ENCODE measurements at regions not wholly inside any gene's neighbourhood (a gene's known extent, or its start where the extent isn't known, plus 50 kb on each side); places are given as distances from the start of the nearest gene placed in this dataset.

- H3K27me3 ChIP-seq (ENCODE audit: control insufficient read depth in 2 of 2, insufficient read depth in 2 of 2, low read length in 2 of 2), result no peaks in the 10 kb centered on the region
- no peak overlapping the region for H3K4me3 ChIP-seq (ENCODE audit: low read length in 2 of 2)
- H3K9me3 ChIP-seq (ENCODE audit: control insufficient read depth in 2 of 2, low read length in 2 of 2), result no peaks in the 10 kb centered on the region
- H3K4me1 ChIP-seq (ENCODE audit: control insufficient read depth in 2 of 2, insufficient read depth in 2 of 2, low read length in 2 of 2), result no peaks in the 10 kb centered on the region
- no peak overlapping the region for H3K9ac ChIP-seq (ENCODE audit: low read depth in 1 of 2, low read length in 2 of 2)
- H3K27ac ChIP-seq (ENCODE audit: low read depth in 2 of 2, low read length in 2 of 2), result no peak overlapping the region
- no peaks in the 10 kb centered on the region for H3K36me3 ChIP-seq (ENCODE audit: control insufficient read depth in 2 of 2, insufficient read depth in 2 of 2, low read length in 2 of 2)
These were observed 443.4 kb upstream of the ANKRD30A start for GRCh38 chr10:36681751-36682632.

- Histone ChIP-seq H3K36me3 (ENCODE audit: control insufficient read depth in 2 of 2, insufficient read depth in 2 of 2, low read length in 2 of 2) (no peaks in the 10 kb centered on the region), H3K4me3 (ENCODE audit: low read length in 2 of 2) (no peak overlapping the region), H3K9ac (ENCODE audit: low read depth in 1 of 2, low read length in 2 of 2) (no peak overlapping the region), H3K27me3 (ENCODE audit: control insufficient read depth in 2 of 2, insufficient read depth in 2 of 2, low read length in 2 of 2) (no peaks in the 10 kb centered on the region), H3K27ac (ENCODE audit: low read depth in 2 of 2, low read length in 2 of 2) (no peak overlapping the region), H3K9me3 (ENCODE audit: control insufficient read depth in 2 of 2, low read length in 2 of 2) (no peaks in the 10 kb centered on the region), H3K4me1 (ENCODE audit: control insufficient read depth in 2 of 2, insufficient read depth in 2 of 2, low read length in 2 of 2) (no peaks in the 10 kb centered on the region)
These were observed 445.8 kb upstream of the ANKRD30A start for GRCh38 chr10:36679554-36679953.

- no peaks in the 10 kb centered on the region for H3K4me1 ChIP-seq (ENCODE audit: control insufficient read depth in 2 of 2, insufficient read depth in 2 of 2, low read length in 2 of 2)
- H3K9ac ChIP-seq (ENCODE audit: low read depth in 1 of 2, low read length in 2 of 2), result no peak overlapping the region
- no peaks in the 10 kb centered on the region for H3K9me3 ChIP-seq (ENCODE audit: control insufficient read depth in 2 of 2, low read length in 2 of 2)
- H3K27ac ChIP-seq (ENCODE audit: low read depth in 2 of 2, low read length in 2 of 2), result no peak overlapping the region
- no peaks in the 10 kb centered on the region for H3K36me3 ChIP-seq (ENCODE audit: control insufficient read depth in 2 of 2, insufficient read depth in 2 of 2, low read length in 2 of 2)
- H3K4me3 ChIP-seq (ENCODE audit: low read length in 2 of 2), result no peak overlapping the region
- H3K27me3 ChIP-seq (ENCODE audit: control insufficient read depth in 2 of 2, insufficient read depth in 2 of 2, low read length in 2 of 2), result no peaks in the 10 kb centered on the region
These were observed 448.0 kb upstream of the ANKRD30A start for GRCh38 chr10:36677431-36677768.

- no peaks in the 10 kb centered on the region for H3K36me3 ChIP-seq (ENCODE audit: control insufficient read depth in 2 of 2, insufficient read depth in 2 of 2, low read length in 2 of 2)
- H3K27ac ChIP-seq (ENCODE audit: low read depth in 2 of 2, low read length in 2 of 2), result no peak overlapping the region
- no peaks in the 10 kb centered on the region for H3K4me1 ChIP-seq (ENCODE audit: control insufficient read depth in 2 of 2, insufficient read depth in 2 of 2, low read length in 2 of 2)
- H3K9me3 ChIP-seq (ENCODE audit: control insufficient read depth in 2 of 2, low read length in 2 of 2), result no peaks in the 10 kb centered on the region
- H3K4me3 ChIP-seq (ENCODE audit: low read length in 2 of 2), result no peak overlapping the region
- no peaks in the 10 kb centered on the region for H3K27me3 ChIP-seq (ENCODE audit: control insufficient read depth in 2 of 2, insufficient read depth in 2 of 2, low read length in 2 of 2)
- H3K9ac ChIP-seq (ENCODE audit: low read depth in 1 of 2, low read length in 2 of 2), result no peak overlapping the region
These were observed 448.5 kb upstream of the ANKRD30A start for GRCh38 chr10:36676756-36677430.

GRCh38 chr10:36676321-36676720, 449.1 kb upstream of the ANKRD30A start:
- Histone ChIP-seq H3K4me1 (ENCODE audit: control insufficient read depth in 2 of 2, insufficient read depth in 2 of 2, low read length in 2 of 2) (no peaks in the 10 kb centered on the region), H3K4me3 (ENCODE audit: low read length in 2 of 2) (no peak overlapping the region), H3K36me3 (ENCODE audit: control insufficient read depth in 2 of 2, insufficient read depth in 2 of 2, low read length in 2 of 2) (no peaks in the 10 kb centered on the region), H3K27me3 (ENCODE audit: control insufficient read depth in 2 of 2, insufficient read depth in 2 of 2, low read length in 2 of 2) (no peaks in the 10 kb centered on the region), H3K27ac (ENCODE audit: low read depth in 2 of 2, low read length in 2 of 2) (no peak overlapping the region), H3K9me3 (ENCODE audit: control insufficient read depth in 2 of 2, low read length in 2 of 2) (no peaks in the 10 kb centered on the region), H3K9ac (ENCODE audit: low read depth in 1 of 2, low read length in 2 of 2) (no peak overlapping the region)

- H3K27me3 ChIP-seq (ENCODE audit: control insufficient read depth in 2 of 2, insufficient read depth in 2 of 2, low read length in 2 of 2), result no peaks in the 10 kb centered on the region
- H3K36me3 ChIP-seq (ENCODE audit: control insufficient read depth in 2 of 2, insufficient read depth in 2 of 2, low read length in 2 of 2), result no peaks in the 10 kb centered on the region
- H3K4me3 ChIP-seq (ENCODE audit: low read length in 2 of 2), result no peak overlapping the region
- no peaks in the 10 kb centered on the region for H3K9me3 ChIP-seq (ENCODE audit: control insufficient read depth in 2 of 2, low read length in 2 of 2)
- no peak overlapping the region for H3K9ac ChIP-seq (ENCODE audit: low read depth in 1 of 2, low read length in 2 of 2)
- H3K4me1 ChIP-seq (ENCODE audit: control insufficient read depth in 2 of 2, insufficient read depth in 2 of 2, low read length in 2 of 2), result no peaks in the 10 kb centered on the region
- H3K27ac ChIP-seq (ENCODE audit: low read depth in 2 of 2, low read length in 2 of 2), result no peak overlapping the region
These were observed 449.9 kb upstream of the ANKRD30A start for GRCh38 chr10:36675458-36675880.

GRCh38 chr10:36671607-36672006, 453.8 kb upstream of the ANKRD30A start:
- H3K4me1 ChIP-seq (ENCODE audit: control insufficient read depth in 2 of 2, insufficient read depth in 2 of 2, low read length in 2 of 2), result no peaks in the 10 kb centered on the region
- no peaks in the 10 kb centered on the region for H3K36me3 ChIP-seq (ENCODE audit: control insufficient read depth in 2 of 2, insufficient read depth in 2 of 2, low read length in 2 of 2)
- H3K9me3 ChIP-seq (ENCODE audit: control insufficient read depth in 2 of 2, low read length in 2 of 2), result no peaks in the 10 kb centered on the region
- no peak overlapping the region for H3K27ac ChIP-seq (ENCODE audit: low read depth in 2 of 2, low read length in 2 of 2)
- no peak overlapping the region for H3K4me3 ChIP-seq (ENCODE audit: low read length in 2 of 2)
- no peak overlapping the region for H3K9ac ChIP-seq (ENCODE audit: low read depth in 1 of 2, low read length in 2 of 2)
- H3K27me3 ChIP-seq (ENCODE audit: control insufficient read depth in 2 of 2, insufficient read depth in 2 of 2, low read length in 2 of 2), result no peaks in the 10 kb centered on the region

GRCh38 chr10:36670621-36671402, 454.6 kb upstream of the ANKRD30A start:
- Histone ChIP-seq H3K27me3 (ENCODE audit: control insufficient read depth in 2 of 2, insufficient read depth in 2 of 2, low read length in 2 of 2) (no peaks in the 10 kb centered on the region), H3K27ac (ENCODE audit: low read depth in 2 of 2, low read length in 2 of 2) (no peak overlapping the region), H3K4me1 (ENCODE audit: control insufficient read depth in 2 of 2, insufficient read depth in 2 of 2, low read length in 2 of 2) (no peaks in the 10 kb centered on the region), H3K9ac (ENCODE audit: low read depth in 1 of 2, low read length in 2 of 2) (no peak overlapping the region), H3K36me3 (ENCODE audit: control insufficient read depth in 2 of 2, insufficient read depth in 2 of 2, low read length in 2 of 2) (no peaks in the 10 kb centered on the region), H3K9me3 (ENCODE audit: control insufficient read depth in 2 of 2, low read length in 2 of 2) (no peaks in the 10 kb centered on the region), H3K4me3 (ENCODE audit: low read length in 2 of 2) (no peak overlapping the region)

GRCh38 chr10:36669615-36670352, 455.6 kb upstream of the ANKRD30A start:
- Histone ChIP-seq H3K9me3 (ENCODE audit: control insufficient read depth in 2 of 2, low read length in 2 of 2) (no peaks in the 10 kb centered on the region), H3K4me1 (ENCODE audit: control insufficient read depth in 2 of 2, insufficient read depth in 2 of 2, low read length in 2 of 2) (no peaks in the 10 kb centered on the region), H3K4me3 (ENCODE audit: low read length in 2 of 2) (no peak overlapping the region), H3K27me3 (ENCODE audit: control insufficient read depth in 2 of 2, insufficient read depth in 2 of 2, low read length in 2 of 2) (no peaks in the 10 kb centered on the region), H3K27ac (ENCODE audit: low read depth in 2 of 2, low read length in 2 of 2) (no peak overlapping the region), H3K36me3 (ENCODE audit: control insufficient read depth in 2 of 2, insufficient read depth in 2 of 2, low read length in 2 of 2) (no peaks in the 10 kb centered on the region), H3K9ac (ENCODE audit: low read depth in 1 of 2, low read length in 2 of 2) (no peak overlapping the region)
